HCT116 (cell line): ENCODE measurements at regions not wholly inside any gene's neighbourhood (a gene's known extent, or its start where the extent isn't known, plus 50 kb on each side); places are given as distances from the start of the nearest gene placed in this dataset.

Experiments used
- ATAC-seq: fragments of 200-7000 bp; cut with Tn5 transposase; 2 replicates; pipeline ENCODE4 v1.9.1; 2020; ENCODE audit warnings: mild to moderate bottlenecking, moderate library complexity
- BruUV-seq: library from RNA; stranded (reverse); fragments of 400-500 nt; replicated peaks from 2 replicates; lab custom pipeline; 2021; lab: Mats Ljungman, UMichigan
- CTCF ChIA-PET: fragments of 300-600 bp; sonication (Branson Sonifier 250); formaldehyde crosslinking; loops from one replicate; lab custom pipeline; 2021; ENCODE audit warnings: antibody characterized with exemption; lab: Charles Lee
- POLR2A ChIA-PET: fragments of 300-600, 350-600 bp; sonication (Branson Sonifier 250); formaldehyde crosslinking; loops from one replicate; lab custom pipeline; 2021; ENCODE audit warnings: antibody characterized with exemption; lab: Charles Lee
- RAD21 ChIA-PET, 2 experiments: fragments of 300-600 bp; sonication (Branson Sonifier 250); formaldehyde crosslinking; loops; one replicate each; lab custom pipeline; 2023; ENCODE audit warnings: low total read pairs in 2 of 2; ENCODE audit not compliant: uncharacterized antibody in 2 of 2, unreplicated experiment in 2 of 2, low non-redundant PET in 1 of 2; lab: Charles Lee
- DNase-seq: peaks from one replicate; pipeline ENCODE4 v3.0.0-alpha.2; 2010; ENCODE audit warnings: low read depth, low spot score
- H2AFZ ChIP-seq: fragments of 200-600 bp; shearing (Covaris generic), sonication (generic); 2 replicates; pipeline ENCODE4 v1.6.1; 2017; ENCODE audit warnings: low read depth, mixed run types, mixed read lengths, antibody characterized with exemption, low read length; ENCODE audit not compliant: poor library complexity, severe bottlenecking
- H3K27ac ChIP-seq: 2 replicates; pipeline ENCODE4 v1.5.1; 2012; ENCODE audit warnings: low read depth, low read length
- H3K27me3 ChIP-seq: fragments of 200-600 bp; sonication (generic); 2 replicates; pipeline ENCODE4 v1.6.1; 2016; ENCODE audit warnings: mixed run types, low read length, mixed read lengths; ENCODE audit not compliant: insufficient read depth
- H3K36me3 ChIP-seq, 2 experiments: fragments of 200-500 bp in 1 of 2; fragments of 200-600 bp in 1 of 2; sonication (Bioruptor generic) in 1 of 2; sonication (generic) in 1 of 2; 2 replicates each; pipeline versions ENCODE4 v1.5.1 to v1.6.1; 2014 to 2016; ENCODE audit warnings: low read length in 2 of 2, inconsistent platforms in 1 of 2, mixed read lengths in 1 of 2, mixed run types in 1 of 2; ENCODE audit not compliant: insufficient read depth in 2 of 2, control insufficient read depth in 1 of 2
- H3K4me1 ChIP-seq, 2 experiments: fragments of 200-600 bp in 1 of 2; sonication (generic) in 1 of 2; 2 replicates each; pipeline versions ENCODE4 v1.5.1 to v1.6.1; 2012 to 2017; ENCODE audit warnings: low read length in 2 of 2, inconsistent platforms in 1 of 2, mild to moderate bottlenecking in 1 of 2, mixed read lengths in 1 of 2, mixed run types in 1 of 2, moderate library complexity in 1 of 2; ENCODE audit not compliant: insufficient read depth in 2 of 2, control insufficient read depth in 1 of 2
- H3K4me2 ChIP-seq: fragments of 200-600 bp; sonication (generic); 2 replicates; pipeline ENCODE4 v1.6.1; 2017; ENCODE audit warnings: mixed run types, low read length, mixed read lengths
- H3K4me3 ChIP-seq, 2 experiments: fragments of 200-600 bp in 1 of 2; sonication (generic) in 1 of 2; replicated peaks in 1 of 2; 2 replicates each; pipeline ENCODE4 v1.5.1; 2011 to 2016; ENCODE audit warnings: low read length in 2 of 2, control low read depth in 1 of 2, low read depth in 1 of 2, mild to moderate bottlenecking in 1 of 2, mixed read lengths in 1 of 2, mixed run types in 1 of 2
- H3K79me2 ChIP-seq: fragments of 200-600 bp; sonication (generic); 2 replicates; pipeline ENCODE4 v1.6.1; 2017; ENCODE audit warnings: mild to moderate bottlenecking, mixed run types, low read length, moderate library complexity, mixed read lengths; ENCODE audit not compliant: insufficient read depth
- H3K9ac ChIP-seq: fragments of 200-600 bp; sonication (generic); 2 replicates; pipeline ENCODE4 v1.6.1; 2016; ENCODE audit warnings: low read length, mixed read lengths
- H3K9me2 ChIP-seq: fragments of 200-600 bp; sonication (generic), shearing (Covaris generic); 2 replicates; pipeline ENCODE4 v1.6.1; 2017; ENCODE audit warnings: mixed run types, mild to moderate bottlenecking, moderate library complexity; ENCODE audit not compliant: insufficient read depth
- H3K9me3 ChIP-seq, 2 experiments: fragments of 200-500 bp in 1 of 2; fragments of 200-600 bp in 1 of 2; sonication (Bioruptor generic) in 1 of 2; sonication (generic) in 1 of 2; 2 replicates each; pipeline ENCODE4 v1.6.1; 2014 to 2017; ENCODE audit warnings: low read length in 2 of 2, mixed read lengths in 2 of 2, inconsistent platforms in 1 of 2, low read depth in 1 of 2, mild to moderate bottlenecking in 1 of 2, mixed run types in 1 of 2, moderate library complexity in 1 of 2; ENCODE audit not compliant: control insufficient read depth in 1 of 2, insufficient read depth in 1 of 2
- H4K20me1 ChIP-seq: fragments of 200-600 bp; sonication (generic), shearing (Covaris generic); 2 replicates; pipeline ENCODE4 v1.6.1; 2017; ENCODE audit warnings: mixed run types, mild to moderate bottlenecking, moderate library complexity; ENCODE audit not compliant: insufficient read depth
- CEBPB ChIP-seq: IDR thresholded peaks from 2 replicates; pipeline ENCODE4 v1.6.1; 2012; ENCODE audit warnings: low read depth
- EGR1 ChIP-seq: IDR thresholded peaks from 2 replicates; pipeline ENCODE4 v1.6.1; 2012; ENCODE audit warnings: low read depth
- ELF1 ChIP-seq: IDR thresholded peaks from 2 replicates; pipeline ENCODE4 v1.6.1; 2012; ENCODE audit warnings: low read depth, borderline replicate concordance
- POLR2A ChIP-seq: IDR thresholded peaks from 2 replicates; pipeline ENCODE4 v1.7.0; 2011; ENCODE audit warnings: borderline replicate concordance; ENCODE audit not compliant: insufficient read depth, insufficient read length; ENCODE audit errors: extremely low read depth
- RAD21 ChIP-seq: IDR thresholded peaks from 2 replicates; pipeline ENCODE4 v1.6.1; 2012; ENCODE audit warnings: low read depth, mild to moderate bottlenecking
- SIN3A ChIP-seq: IDR thresholded peaks from 2 replicates; pipeline ENCODE4 v1.6.1; 2012; ENCODE audit warnings: low read depth
- SRF ChIP-seq: IDR thresholded peaks from 2 replicates; pipeline ENCODE4 v1.6.1; 2012; ENCODE audit warnings: low read depth
- TCF7L2 ChIP-seq: IDR thresholded peaks from 2 replicates; pipeline ENCODE4 v1.7.0; 2011; ENCODE audit warnings: borderline replicate concordance, inconsistent platforms; ENCODE audit not compliant: insufficient read depth, insufficient read length; ENCODE audit errors: extremely low read depth
- YY1 ChIP-seq: IDR thresholded peaks from 2 replicates; pipeline ENCODE4 v1.6.1; 2011; ENCODE audit warnings: low read length, low read depth, moderate library complexity, mild to moderate bottlenecking; ENCODE audit not compliant: insufficient replicate concordance; ENCODE audit errors: extremely low read depth
- ZNF274 ChIP-seq: fragments of 200-500 bp; sonication (Bioruptor generic); IDR thresholded peaks from 2 replicates; pipeline ENCODE4 v1.6.1; 2014; ENCODE audit warnings: mild to moderate bottlenecking, low read depth, low read length, inconsistent platforms
- intact Hi-C: fragments of 100-400 bp; cut with micrococcal nuclease; formaldehyde crosslinking; loops from 2 replicates; pipeline ENCODE4 v1.10.0; 2022
- TF ChIP-seq, protein P1 (sequence below), 3 experiments: fragments of 200-600 bp in 1 of 3; sonication (generic) in 1 of 3; IDR thresholded peaks in 2 of 3; conservative IDR thresholded peaks in 1 of 3; 2 replicates each; pipeline ENCODE4 v1.5.1; 2012 to 2017; ENCODE audit warnings: low read depth in 2 of 3, low read length in 2 of 3, antibody characterized with exemption in 1 of 3, borderline replicate concordance in 1 of 3, control low read depth in 1 of 3, mild to moderate bottlenecking in 1 of 3, mixed read lengths in 1 of 3, mixed run types in 1 of 3, moderate library complexity in 1 of 3; ENCODE audit not compliant: insufficient read depth in 1 of 3
- TF ChIP-seq, protein P2 (sequence below): IDR thresholded peaks from 2 replicates; pipeline ENCODE4 v1.6.1; 2012; ENCODE audit warnings: low read depth
- TF ChIP-seq, protein P3 (sequence below): IDR thresholded peaks from 2 replicates; pipeline ENCODE4 v1.6.1; 2012

DNA sequence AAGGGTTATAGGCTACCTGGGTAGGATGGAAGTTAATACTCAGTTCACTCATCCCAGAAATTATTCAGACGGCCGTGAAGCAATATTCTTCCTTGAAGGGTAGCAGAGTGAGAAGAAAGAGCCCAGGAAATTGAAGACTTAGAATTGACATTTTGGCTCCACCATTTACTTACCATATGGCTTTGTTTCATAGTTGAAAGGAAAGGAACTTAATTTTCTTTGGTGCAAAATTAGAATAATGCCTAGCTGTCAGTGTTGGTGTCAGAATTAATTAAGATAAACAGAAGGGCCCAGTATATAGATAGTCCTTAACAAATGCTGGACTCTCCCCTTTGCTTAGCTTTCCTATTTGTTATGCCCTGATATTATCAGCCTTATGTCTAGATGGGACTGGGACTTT lies 263.2 kb downstream of the KCNJ3 start:
- Histone ChIP-seq H3K27ac (no peak overlapping the region), H2AFZ (no peak overlapping the region), H3K27me3 (no peaks in the 10 kb centered on the region), H3K9me3 (no peaks in the 10 kb centered on the region), H3K4me3 (no peak overlapping the region)
- no peak for DNase-seq
- BruUV-seq, result no TSS peak
- TF ChIP-seq TCF7L2 (no peak), ZNF274 (no peak), RAD21 (no peak), ELF1 (no peak), POLR2A (no peak), CEBPB (no peak), SRF (no peak), SIN3A (no peak), YY1 (no peak), EGR1 (no peak)
- TF ChIP-seq, protein P1, sequence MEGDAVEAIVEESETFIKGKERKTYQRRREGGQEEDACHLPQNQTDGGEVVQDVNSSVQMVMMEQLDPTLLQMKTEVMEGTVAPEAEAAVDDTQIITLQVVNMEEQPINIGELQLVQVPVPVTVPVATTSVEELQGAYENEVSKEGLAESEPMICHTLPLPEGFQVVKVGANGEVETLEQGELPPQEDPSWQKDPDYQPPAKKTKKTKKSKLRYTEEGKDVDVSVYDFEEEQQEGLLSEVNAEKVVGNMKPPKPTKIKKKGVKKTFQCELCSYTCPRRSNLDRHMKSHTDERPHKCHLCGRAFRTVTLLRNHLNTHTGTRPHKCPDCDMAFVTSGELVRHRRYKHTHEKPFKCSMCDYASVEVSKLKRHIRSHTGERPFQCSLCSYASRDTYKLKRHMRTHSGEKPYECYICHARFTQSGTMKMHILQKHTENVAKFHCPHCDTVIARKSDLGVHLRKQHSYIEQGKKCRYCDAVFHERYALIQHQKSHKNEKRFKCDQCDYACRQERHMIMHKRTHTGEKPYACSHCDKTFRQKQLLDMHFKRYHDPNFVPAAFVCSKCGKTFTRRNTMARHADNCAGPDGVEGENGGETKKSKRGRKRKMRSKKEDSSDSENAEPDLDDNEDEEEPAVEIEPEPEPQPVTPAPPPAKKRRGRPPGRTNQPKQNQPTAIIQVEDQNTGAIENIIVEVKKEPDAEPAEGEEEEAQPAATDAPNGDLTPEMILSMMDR (IDR thresholded peaks at IDR 0.05 in 2 of 3, conservative IDR thresholded peaks at IDR 0.05 in 1 of 3; ENCODE audit: borderline replicate concordance in 1 of 3, insufficient read depth in 1 of 3, low read depth in 2 of 3, low read length in 2 of 3), result no peak
- TF ChIP-seq, protein P2, sequence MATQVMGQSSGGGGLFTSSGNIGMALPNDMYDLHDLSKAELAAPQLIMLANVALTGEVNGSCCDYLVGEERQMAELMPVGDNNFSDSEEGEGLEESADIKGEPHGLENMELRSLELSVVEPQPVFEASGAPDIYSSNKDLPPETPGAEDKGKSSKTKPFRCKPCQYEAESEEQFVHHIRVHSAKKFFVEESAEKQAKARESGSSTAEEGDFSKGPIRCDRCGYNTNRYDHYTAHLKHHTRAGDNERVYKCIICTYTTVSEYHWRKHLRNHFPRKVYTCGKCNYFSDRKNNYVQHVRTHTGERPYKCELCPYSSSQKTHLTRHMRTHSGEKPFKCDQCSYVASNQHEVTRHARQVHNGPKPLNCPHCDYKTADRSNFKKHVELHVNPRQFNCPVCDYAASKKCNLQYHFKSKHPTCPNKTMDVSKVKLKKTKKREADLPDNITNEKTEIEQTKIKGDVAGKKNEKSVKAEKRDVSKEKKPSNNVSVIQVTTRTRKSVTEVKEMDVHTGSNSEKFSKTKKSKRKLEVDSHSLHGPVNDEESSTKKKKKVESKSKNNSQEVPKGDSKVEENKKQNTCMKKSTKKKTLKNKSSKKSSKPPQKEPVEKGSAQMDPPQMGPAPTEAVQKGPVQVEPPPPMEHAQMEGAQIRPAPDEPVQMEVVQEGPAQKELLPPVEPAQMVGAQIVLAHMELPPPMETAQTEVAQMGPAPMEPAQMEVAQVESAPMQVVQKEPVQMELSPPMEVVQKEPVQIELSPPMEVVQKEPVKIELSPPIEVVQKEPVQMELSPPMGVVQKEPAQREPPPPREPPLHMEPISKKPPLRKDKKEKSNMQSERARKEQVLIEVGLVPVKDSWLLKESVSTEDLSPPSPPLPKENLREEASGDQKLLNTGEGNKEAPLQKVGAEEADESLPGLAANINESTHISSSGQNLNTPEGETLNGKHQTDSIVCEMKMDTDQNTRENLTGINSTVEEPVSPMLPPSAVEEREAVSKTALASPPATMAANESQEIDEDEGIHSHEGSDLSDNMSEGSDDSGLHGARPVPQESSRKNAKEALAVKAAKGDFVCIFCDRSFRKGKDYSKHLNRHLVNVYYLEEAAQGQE, result no peak
- TF ChIP-seq, protein P3, sequence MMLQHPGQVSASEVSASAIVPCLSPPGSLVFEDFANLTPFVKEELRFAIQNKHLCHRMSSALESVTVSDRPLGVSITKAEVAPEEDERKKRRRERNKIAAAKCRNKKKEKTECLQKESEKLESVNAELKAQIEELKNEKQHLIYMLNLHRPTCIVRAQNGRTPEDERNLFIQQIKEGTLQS, result no peak
- TF ChIP-seq, all 23 proteins: peak for 0
- ChIA-PET POLR2A (no interaction called here), CTCF (no interaction called here), RAD21 (no interaction called here)
- no peaks in the 10 kb centered on the region for H3K4me1 ChIP-seq
- no peaks in the 10 kb centered on the region for H3K9me2 ChIP-seq
- no peak overlapping the region for H3K4me2 ChIP-seq
- no peak overlapping the region for H3K9ac ChIP-seq
- intact Hi-C loops, result no loop called here
- no peaks in the 10 kb centered on the region for H3K36me3 ChIP-seq
- H3K79me2 ChIP-seq, result no peaks in the 10 kb centered on the region
- ATAC-seq, result no peak
- no peaks in the 10 kb centered on the region for H4K20me1 ChIP-seq
